A172 (cell line): ENCODE measurements at regions not wholly inside any gene's neighbourhood (a gene's known extent, or its start where the extent isn't known, plus 50 kb on each side); places are given as distances from the start of the nearest gene placed in this dataset.
"Not testable (repeated sequence)": the region's sequence is repeated elsewhere in the genome, so short reads cannot be mapped to it uniquely, and the experiment has no call there.

Source experiments
- DNase-seq: peaks from one replicate; pipeline ENCODE4 v3.0.0-alpha.2; 2015; ENCODE audit warnings: low spot score

GRCh38 chr18:71249791-71250190 is 960.9 kb downstream of the SOCS6 start:
- DNase-seq, result peak; percentile 11

GRCh38 chr18:71242981-71243380 is 954.1 kb downstream of the SOCS6 start:
- DNase-seq, result no peak

GRCh38 chr18:71238974-71239624 is 950.3 kb downstream of the SOCS6 start:
- DNase-seq, result no peak

- DNase-seq, result no peak
These were observed 948.8 kb downstream of the SOCS6 start for GRCh38 chr18:71237641-71238040.

- no peak for DNase-seq
These were observed 944.3 kb downstream of the SOCS6 start for GRCh38 chr18:71233177-71233576.

- no peak for DNase-seq
These were observed 934.6 kb downstream of the SOCS6 start for GRCh38 chr18:71223486-71223885.

- no peak for DNase-seq
These were observed 932.6 kb downstream of the SOCS6 start for GRCh38 chr18:71221405-71221804.

- DNase-seq, result not testable (repeated sequence)
These were observed 923.9 kb downstream of the SOCS6 start for GRCh38 chr18:71212739-71213138.

GRCh38 chr18:71212222-71212621 is 923.4 kb downstream of the SOCS6 start:
- DNase-seq, result no peak

GRCh38 chr18:71209944-71210343 is 921.1 kb downstream of the SOCS6 start:
- DNase-seq, result no peak

- no peak for DNase-seq
These were observed 905.6 kb downstream of the SOCS6 start for GRCh38 chr18:71194438-71194837.

GRCh38 chr18:71189581-71189980 is 900.7 kb downstream of the SOCS6 start:
- no peak for DNase-seq

GRCh38 chr18:71168557-71169145 is 879.8 kb downstream of the SOCS6 start:
- DNase-seq, result no peak

GRCh38 chr18:71136487-71136886 is 847.6 kb downstream of the SOCS6 start:
- no peak for DNase-seq

- no peak for DNase-seq
These were observed 845.3 kb downstream of the SOCS6 start for GRCh38 chr18:71134122-71134521.

- no peak for DNase-seq
These were observed 843.1 kb downstream of the SOCS6 start for GRCh38 chr18:71131918-71132317.

- DNase-seq, result no peak
These were observed 841.5 kb downstream of the SOCS6 start for GRCh38 chr18:71130351-71130750.

GRCh38 chr18:71125581-71125980 is 836.7 kb downstream of the SOCS6 start:
- no peak for DNase-seq

- DNase-seq, result no peak
These were observed 827.7 kb downstream of the SOCS6 start for GRCh38 chr18:71116535-71116934.

- DNase-seq, result peak; percentile 38
These were observed 826.4 kb downstream of the SOCS6 start for GRCh38 chr18:71115261-71115660.

GRCh38 chr18:71114550-71115210 is 825.8 kb downstream of the SOCS6 start:
- DNase-seq, result peak; percentile 9

- no peak for DNase-seq
These were observed 818.4 kb downstream of the SOCS6 start for GRCh38 chr18:71107244-71107643.

- DNase-seq, result no peak
These were observed 817.9 kb downstream of the SOCS6 start for GRCh38 chr18:71106701-71107100.
